ENCODE measurements at regions not wholly inside any gene's neighbourhood (a gene's known extent, or its start where the extent isn't known, plus 50 kb on each side); places are given as distances from the start of the nearest gene placed in this dataset.

DNA sequence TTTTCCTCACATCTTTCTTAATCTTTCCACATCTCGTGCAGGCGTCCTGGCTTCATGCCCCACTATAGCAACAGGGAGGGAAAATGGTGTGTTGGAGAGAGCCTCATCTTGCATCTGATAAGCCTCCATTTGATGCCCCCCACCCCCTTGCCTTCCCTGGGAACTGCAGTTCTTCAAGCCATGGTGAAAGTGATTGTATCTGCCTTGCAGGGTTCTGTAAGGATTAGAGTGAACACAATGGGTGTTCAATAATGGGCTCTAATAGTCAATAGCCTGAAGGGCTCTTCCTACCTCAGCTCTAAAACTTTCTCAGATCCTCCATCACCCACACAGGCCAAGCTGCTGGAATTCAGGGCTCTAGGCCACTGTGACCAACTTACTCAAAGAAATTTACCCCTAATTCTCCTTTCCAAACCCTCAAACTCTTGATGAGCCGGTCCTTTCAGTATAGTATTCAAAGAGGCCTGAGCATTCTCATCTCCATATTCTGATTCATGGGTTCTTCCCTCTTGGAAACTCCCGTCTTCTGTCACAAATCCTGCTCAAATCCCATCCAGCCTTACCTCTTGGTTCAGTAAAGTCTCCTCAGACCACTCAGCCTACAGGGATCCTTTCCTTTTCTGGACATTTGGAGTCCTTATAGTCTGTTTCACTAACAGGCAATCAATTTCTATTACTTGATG, 128.3 kb upstream of the TRIM2 start:
- no peak for DNase-seq (ENCODE audit: low read depth in 2 of 2, low spot score in 1 of 2)

DNA sequence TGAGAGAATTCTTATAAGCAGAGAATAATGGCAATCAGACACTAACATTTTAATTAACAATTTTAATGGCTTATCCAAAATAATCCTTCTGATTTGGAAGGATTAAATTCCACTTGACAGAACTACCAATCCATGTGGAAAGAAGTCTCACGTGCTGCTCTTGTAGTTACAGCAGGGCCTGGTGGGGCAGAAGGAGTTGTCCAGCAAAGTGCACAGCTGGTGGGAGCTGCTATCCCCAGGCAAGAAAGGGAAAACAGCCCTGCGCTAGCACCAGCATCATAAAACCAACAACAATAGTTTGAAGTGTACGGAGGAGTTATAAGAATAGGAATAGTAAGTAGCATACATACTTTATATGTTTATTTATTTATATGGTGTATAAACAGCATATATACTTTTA, 127.4 kb upstream of the TRIM2 start:
- no peak for DNase-seq (ENCODE audit: low read depth in 2 of 2, low spot score in 1 of 2)

DNA sequence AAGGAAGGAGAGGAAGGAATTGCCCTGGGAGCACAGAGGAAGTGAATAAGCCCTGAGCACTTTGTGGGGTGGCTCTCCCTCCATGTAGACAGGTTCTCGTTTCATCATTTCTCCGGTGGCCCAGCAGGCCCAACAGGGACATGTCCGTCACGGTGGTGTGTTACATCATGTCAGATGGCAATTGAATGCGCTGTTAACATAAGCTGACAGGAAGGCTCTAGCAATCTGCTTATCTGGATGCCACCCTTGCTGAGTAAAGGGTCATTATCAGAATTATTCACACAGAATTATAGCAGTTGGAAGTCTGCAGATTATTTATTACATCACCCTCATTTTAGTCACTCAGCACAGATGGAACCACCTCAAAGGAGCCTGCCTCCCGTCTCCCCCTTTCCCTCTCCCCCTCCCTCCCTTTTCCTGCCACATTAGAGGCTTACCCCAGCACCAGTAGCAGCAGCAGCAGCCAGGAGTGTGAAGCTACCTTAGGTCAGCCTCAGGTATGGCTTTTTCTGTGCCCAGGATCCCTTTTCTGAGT, 124.3 kb upstream of the TRIM2 start:
- DNase-seq (ENCODE audit: low read depth in 2 of 2, low spot score in 1 of 2): no peak

DNA sequence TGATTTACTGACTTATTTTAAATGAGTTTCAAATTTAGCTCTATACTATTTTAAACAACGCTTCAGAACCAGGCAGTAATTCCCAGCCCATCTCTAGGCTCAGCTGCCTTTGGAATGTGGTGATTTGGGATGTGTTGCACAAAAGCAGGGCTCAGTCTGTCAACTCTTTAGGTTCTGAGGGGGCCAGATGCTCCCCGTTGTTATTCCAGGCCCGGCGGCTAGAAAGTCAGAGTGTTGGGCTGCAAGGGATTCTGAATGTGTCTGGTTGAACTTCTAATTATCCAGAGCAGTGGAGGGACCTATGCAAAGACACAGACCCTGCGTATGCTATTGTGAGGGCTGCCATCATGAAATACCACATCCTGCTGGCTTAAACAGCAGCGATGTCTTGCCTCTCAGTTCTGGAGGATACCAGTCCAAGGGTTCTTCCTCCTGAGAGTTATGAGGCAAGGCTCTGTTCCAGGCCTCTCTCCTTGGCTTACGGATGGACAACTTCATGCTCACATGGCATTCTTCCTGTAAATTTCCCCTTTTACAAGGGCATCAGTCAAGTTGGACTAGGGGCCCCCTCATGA, 123.2 kb upstream of the TRIM2 start:
- DNase-seq (ENCODE audit: low read depth in 2 of 2, low spot score in 1 of 2): no peak

DNA sequence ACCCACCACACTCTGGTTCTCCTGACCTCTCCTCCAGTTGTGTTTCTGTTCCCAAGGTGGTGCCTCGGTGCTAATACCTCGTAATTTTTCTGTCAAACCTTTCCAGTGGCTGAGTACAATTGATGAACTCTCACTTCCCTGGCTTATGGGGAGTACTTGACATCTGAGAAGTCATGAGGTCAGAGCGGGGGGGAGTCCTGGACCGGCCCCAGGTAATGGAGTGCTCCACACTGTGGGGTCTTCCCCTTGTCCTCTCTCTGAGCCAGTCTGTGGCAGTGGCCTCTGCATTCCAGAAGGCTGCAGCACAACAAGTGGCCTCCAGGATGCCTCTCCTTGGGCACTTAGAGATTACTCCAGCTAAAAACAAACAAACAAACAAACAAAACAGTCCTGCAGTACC, 122.5 kb upstream of the TRIM2 start:
- no peak for DNase-seq (ENCODE audit: low read depth in 2 of 2, low spot score in 1 of 2)

DNA sequence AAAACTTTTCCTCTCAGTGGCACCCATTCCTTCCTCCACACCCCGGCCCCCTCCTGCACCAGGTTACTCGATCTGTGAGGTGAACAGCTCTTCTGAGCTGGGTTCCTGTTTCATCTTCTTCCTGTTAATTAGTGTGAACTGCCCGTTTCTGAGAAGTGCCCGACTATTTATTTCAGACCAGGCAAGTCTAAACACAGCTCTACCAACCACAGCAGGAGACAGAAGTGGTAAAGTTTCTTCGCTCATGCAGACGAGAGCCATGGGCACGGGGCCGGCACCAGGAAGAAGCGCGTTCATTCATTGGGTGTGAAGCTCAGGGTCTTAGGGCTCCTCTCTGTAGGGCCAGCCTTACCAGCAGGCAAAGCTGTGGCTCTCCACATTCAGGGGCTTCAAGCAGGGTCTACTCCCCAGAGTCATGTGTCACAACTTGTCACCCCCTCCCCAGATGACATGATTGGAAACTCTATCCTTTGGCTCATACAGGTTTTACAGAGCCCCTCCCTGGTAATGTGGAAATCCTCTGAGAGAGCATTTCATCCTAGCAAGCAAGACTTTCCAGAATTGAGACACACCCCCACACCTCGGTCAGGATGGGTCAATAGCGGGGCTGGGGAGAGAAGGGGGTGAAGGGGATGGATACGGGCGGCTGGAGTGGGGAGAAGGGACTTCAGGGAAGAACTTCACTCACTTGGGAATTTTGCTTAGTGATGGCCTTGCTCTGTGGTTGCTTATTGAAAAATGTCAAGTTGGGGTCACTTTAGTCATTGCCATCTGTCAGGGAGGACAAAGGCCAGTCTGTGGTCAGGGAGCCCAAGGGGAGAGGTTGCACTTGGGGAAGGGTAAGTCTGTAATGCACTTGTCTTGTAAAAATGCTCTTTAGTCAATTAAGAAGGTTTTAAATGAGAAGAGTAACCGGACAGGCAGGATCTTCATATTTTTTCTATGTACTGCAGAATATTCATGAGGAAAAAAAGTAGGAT, 121.6 kb upstream of the TRIM2 start:
- no peak for DNase-seq (ENCODE audit: low read depth in 2 of 2, low spot score in 1 of 2)

DNA sequence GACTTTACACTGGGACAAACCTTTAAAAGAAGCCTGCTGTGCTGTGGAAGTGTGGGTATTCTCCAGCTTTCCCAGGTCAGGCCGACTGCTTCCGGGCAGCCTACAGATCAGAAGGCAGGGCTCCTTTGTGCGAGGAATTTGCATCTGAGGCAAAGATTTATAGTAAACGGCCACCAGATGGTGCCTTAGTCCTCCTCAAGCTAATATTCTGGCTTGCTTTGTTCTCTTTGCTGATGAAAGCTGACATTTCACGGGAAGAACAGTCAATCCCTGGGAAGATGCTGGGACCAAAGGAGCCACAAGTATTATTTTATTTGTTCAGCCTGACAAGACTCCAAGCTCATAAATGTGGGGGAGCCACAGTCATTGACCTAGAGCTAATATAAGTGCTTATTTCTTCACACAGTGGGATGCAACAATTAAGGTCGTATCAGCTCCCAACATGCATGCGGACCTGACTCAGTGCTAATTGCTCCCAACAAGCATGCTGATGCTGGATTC, 120.7 kb upstream of the TRIM2 start:
- DNase-seq (ENCODE audit: low read depth in 2 of 2, low spot score in 1 of 2): peak in 1 of 2 donors; percentile 15

DNA sequence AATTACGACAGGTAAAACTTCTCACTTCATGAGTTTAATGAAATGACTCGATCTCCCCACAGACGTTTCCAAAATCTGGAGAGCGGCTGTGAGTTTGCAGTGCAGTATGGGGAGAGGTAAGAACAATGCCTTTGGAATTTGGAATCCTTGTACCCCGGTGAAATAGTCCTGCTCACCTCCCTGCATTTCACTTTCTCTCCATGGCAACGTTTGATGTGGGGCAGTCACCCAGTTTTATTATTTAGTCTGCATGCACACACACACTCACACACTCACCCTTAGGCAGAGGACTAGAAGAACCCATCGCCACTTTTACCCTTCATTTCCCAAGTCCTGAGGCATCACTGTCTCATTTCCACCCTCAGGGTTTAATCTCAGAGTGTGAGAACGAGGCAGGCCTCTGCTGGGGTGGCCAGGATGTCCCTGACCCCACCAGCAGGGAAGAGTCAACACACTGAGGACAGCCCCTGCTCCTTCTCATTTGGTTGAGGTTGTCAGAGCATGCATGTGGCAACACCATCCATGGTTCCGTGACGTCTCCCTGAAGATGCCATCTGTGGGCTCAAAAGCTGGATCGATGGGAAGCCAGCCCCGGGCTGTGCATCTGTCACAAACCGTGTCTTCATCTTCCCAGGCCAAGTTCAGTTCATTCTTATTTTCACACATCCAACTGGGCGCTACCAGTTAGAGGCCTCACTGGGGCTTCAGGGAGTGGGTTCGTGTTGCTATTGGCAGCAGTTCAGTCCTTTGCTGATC, 119.8 kb upstream of the TRIM2 start:
- no peak for DNase-seq (ENCODE audit: low read depth in 2 of 2, low spot score in 1 of 2)

DNA sequence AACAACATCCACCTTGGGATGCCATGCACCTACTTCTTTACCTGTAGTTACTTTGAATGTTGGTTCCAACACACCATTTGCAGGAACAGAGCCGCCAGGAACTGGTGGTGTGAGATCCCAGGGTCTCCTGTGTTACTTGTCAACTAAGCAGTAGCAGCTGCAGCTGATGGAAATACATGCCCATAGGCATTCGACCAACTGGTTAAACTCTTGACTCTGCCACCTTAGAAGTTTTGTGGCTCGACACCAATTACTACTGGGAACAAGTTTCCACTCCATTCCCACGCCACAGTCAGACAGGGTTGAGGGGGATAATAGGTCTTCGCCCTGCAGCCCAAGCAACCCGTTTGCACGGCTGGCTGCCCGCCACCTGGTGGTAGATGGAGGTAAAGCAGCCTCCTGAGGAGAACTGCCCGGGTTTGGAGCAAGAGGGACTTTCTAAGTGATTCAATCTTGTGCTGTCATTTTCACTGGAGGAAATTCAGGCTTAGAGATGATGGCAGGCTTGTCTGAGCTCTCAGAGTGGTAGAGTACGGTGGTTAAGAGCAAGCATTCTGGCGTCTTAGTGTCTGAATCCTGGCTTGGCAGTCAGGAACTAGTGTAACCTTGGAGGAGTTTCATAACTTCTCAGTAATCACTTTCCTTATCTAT, 119.1 kb upstream of the TRIM2 start:
- peak; percentile 60 to 84 for DNase-seq (ENCODE audit: low read depth in 2 of 2, low spot score in 1 of 2)

DNA sequence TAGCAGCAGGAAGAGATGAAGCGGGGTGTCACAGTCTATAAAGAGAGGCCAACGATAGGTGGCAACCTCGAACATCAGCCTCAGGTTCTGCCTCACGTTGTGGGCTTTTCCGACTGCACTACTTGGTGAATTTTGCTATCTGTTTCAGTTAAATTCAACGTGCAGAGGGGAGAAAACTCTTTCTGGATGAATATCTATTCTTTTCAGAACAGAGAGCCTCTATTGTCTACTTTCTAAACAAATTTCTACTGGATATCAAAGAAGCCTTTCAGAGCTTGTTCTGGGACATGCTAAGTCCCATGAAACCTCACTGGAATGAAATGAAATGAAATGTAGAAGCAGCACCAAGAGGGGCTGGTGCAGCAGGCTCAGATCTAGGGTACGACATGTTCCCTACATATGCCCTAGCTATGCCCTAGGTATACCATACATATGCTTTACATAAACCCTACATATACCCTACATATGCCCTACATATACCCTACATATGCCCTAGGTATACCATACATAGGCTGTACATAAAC, 116.5 kb upstream of the TRIM2 start:
- DNase-seq (ENCODE audit: low read depth in 2 of 2, low spot score in 1 of 2): no peak

DNA sequence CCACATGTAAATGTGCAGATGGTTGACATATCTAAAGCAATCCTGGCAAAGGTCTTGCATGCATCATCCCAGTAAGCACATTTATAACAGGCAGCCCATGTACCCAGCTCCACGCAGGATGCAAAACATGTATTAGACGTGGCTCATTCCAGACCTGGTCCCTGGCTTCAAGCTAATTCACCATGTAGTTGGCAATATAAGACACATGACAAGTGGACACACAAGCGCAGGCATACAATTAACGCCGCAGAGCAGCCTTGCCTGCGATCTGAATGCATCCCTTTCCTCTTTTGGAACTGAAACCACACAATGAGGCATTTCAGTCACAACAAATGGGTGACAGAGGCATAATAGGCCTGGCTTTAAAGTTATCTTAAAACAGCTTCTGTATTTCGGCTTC, 114.5 kb upstream of the TRIM2 start:
- DNase-seq (ENCODE audit: low read depth in 2 of 2, low spot score in 1 of 2): no peak

DNA sequence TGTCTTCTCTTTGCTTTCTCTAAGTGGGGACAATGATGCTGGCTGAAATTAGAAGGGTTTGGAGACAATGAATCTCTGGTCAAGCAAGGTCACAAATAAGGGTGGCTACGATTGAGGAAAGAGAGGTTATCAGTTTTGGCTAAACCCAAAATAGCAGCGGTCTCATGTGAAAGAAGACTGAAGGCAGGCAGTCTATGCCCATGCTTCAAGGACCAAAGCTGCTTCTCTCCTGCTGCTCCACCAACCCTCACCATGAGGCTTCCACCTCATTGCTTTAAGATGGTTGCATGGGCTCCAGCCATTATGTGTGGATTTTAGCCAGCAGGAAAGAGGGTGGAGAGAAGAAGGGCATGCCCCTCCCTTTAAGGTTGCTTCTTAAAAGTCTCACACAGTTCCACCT, 114.1 kb upstream of the TRIM2 start:
- DNase-seq (ENCODE audit: low read depth in 2 of 2, low spot score in 1 of 2): no peak

DNA sequence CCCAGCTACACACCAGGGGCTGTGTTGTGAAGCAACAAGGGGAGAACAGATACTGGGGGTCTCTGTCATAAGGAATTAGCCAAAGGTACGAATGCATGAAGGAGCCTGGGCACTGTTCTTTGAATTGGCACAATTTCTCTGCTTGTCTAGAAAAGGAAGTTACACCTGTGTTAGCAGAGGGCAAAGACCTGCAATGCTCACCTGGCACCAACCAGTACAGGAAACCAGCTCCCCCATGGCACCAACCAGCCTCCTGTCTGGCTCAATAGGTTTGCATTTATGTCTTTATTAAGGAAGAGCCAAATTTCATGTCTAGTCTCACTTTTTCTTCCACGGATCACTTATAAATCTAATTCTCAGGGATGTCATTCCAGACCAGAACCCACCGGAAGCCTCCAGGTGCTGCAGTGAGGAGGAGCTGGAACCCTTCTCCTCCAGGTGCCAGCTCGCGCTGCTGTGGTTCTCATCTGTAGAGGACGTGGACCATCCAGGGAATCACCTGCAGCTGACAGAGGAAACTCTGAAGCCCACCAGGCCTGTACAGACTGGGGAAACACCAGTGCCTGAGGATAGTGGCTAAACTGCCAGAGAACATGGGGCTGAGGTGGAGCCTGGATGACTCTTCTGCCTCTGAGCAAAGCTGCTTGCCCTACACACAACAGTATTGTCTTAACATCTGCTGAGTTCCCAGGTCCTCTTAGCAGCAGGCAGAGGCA, 113.4 kb upstream of the TRIM2 start:
- no peak for DNase-seq (ENCODE audit: low read depth in 2 of 2, low spot score in 1 of 2)

DNA sequence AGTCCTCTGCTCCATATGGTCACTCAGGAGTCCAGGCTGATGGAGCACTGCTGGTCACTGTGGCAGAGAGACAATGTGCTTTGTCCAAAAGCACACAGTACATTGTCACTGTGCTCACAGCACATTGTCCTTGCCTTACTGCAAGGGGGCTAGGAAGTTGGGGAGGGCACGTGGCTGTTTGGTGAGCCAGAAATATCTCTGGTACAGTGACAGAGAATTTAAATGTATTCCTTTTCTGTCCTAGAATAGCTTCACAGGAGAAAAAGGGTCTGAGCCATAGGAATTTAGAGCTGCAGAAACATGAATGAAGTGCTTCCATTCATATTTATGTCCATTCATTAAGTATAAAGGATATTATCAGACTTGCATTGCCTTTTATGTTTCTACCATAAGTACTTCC, 110.8 kb upstream of the TRIM2 start:
- DNase-seq (ENCODE audit: low read depth in 2 of 2, low spot score in 1 of 2): no peak

DNA sequence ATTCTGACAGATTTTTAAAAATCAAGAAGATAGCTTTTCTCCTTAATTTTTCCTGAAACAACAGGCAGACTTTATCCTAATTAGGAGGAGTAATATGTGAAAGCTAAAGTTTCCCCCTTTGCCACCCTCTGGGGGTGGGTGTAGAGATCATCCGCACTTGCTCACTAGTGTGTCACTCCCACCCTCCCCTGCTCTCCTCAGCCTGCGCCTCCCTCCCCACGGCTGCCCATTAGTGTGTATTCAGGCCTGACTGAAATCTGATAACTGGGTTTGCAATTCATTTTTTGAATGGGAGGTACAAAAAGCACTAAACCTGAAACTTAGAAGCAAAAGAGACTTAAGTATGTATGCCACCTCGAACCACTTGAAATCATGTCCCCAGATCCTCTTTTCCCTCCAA, 110.4 kb upstream of the TRIM2 start:
- no peak for DNase-seq (ENCODE audit: low read depth in 2 of 2, low spot score in 1 of 2)

DNA sequence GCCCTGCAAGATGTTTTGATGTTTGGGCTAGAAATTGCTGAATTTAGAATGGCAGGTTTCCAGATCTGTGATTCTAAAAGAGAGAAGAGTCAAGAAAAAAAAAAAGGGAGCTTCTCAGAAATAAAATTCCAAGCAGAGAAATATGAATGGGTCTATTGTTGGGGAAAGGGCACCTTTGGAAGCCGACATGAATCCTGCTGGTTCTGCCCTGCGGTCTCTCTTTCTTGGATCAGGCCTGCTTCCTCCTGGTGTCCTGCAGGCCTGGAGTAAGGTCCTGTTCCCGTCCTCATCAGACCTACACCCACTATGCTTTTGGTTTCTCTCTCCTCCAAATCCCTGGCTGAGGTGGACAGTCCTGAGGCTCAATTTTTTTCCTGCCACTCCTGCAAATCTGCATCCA, 109.8 kb upstream of the TRIM2 start:
- no peak for DNase-seq (ENCODE audit: low read depth in 2 of 2, low spot score in 1 of 2)

DNA sequence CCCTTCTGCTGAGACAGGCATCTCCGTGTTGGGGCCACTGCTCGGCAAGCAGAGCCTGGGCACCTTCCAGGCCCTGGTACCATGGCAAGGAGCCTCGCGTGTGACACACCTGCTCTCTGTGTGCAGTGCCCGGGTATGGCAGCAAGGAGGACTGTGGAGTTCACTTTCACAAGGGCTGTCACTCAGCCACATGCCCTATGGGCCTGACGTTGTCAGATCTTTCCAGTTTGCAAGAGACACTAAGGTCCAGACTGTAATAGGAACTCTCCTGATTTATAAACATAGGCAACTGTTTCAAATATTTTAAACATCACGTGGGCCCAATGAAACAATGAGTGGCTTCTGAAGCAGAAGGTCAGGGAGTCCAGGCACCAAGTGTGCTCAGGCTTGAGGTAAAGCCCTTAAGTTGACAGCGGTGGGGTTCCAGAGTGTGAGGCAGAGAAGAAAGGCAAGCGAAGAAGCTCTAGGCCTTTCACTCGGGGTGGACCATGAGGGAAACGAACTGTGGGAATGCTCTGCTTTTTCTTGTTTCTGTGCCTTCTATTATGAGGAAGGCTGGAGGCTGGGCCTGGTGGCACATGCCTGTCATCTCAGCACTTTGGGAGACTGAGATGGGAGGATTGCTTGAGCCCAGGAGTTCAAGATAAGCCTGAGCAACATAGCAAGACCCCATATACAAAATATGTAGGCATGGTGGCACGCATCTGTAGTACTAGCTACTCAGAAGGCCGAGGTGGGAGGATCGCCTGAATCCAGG, 108.6 kb upstream of the TRIM2 start:
- DNase-seq (ENCODE audit: low read depth in 2 of 2, low spot score in 1 of 2): no peak

DNA sequence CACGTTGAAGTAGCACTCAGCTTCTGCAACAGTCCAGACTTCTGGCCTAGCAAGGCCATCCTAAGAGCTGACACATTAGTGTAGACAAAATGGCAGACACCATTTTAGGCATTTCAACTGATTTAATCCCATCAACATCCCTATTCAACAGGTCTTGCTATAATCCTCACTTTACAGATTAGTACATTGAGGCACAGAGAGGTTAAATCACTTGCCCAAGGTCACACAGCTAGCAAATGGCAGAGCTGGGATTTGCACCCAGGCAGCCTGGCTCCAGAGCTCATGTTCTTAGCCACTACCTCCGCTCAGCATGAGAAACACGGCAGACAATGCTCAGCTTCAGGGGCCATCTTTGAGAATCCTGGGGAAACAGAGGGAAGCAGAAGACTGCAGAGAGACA, 107.9 kb upstream of the TRIM2 start:
- DNase-seq (ENCODE audit: low read depth in 2 of 2, low spot score in 1 of 2): no peak

DNA sequence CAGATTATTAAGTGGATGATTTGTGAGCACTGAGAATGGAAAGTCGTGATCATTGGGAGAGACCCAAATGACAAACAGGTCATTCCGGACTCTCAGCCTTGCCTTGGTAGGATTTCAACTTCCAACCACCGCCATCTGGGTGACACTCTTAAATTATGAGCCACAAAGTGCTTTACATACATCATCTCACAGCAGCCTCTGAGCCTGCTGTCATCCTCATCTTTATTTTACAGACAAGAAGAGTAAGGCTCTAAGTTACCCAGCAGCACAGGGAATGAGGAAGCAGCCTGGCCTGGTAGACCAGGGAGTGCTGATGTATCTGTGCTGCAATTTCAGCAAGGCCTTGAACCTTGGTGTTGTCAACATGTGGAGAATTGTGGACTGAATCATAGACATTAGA, 105.8 kb upstream of the TRIM2 start:
- DNase-seq (ENCODE audit: low read depth in 2 of 2, low spot score in 1 of 2): no peak

Measured in stimulated activated CD8-positive, alpha-beta memory T cell treated with anti-CD3 and anti-CD28 coated beads, Interleukin-4, amount 100 ng/mL, for 4 hours (primary cell).